ENCODE measurements at regions not wholly inside any gene's neighbourhood (a gene's known extent, or its start where the extent isn't known, plus 50 kb on each side); places are given as distances from the start of the nearest gene placed in this dataset.
A peak's percentile ranks its signal among the peaks of the same experiment; 100 is the strongest.
"Not testable (repeated sequence)": the region's sequence is repeated elsewhere in the genome, so short reads cannot be mapped to it uniquely, and the experiment has no call there.

DNA sequence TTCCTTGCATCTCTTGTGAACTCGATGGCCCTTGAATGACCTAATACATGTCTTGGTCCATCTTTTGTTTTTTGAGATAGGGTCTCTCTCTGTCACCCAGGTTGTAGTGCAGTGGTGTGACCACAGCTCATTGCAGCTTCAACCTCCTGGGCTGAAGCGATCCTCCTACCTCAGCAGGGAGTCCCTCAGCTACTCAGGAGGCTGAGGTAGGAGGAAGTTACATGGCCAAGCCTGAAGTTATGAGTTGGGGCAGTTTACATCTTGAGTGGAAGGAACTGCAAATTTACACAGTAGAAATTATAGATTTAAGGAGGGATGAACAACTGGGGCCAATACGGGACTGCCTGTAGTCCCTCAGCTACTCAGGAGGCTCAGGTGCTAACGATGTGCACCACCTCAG is 97.2 kb upstream of the METTL14 start:
- no peak for DNase-seq (ENCODE audit: low spot score)

DNA sequence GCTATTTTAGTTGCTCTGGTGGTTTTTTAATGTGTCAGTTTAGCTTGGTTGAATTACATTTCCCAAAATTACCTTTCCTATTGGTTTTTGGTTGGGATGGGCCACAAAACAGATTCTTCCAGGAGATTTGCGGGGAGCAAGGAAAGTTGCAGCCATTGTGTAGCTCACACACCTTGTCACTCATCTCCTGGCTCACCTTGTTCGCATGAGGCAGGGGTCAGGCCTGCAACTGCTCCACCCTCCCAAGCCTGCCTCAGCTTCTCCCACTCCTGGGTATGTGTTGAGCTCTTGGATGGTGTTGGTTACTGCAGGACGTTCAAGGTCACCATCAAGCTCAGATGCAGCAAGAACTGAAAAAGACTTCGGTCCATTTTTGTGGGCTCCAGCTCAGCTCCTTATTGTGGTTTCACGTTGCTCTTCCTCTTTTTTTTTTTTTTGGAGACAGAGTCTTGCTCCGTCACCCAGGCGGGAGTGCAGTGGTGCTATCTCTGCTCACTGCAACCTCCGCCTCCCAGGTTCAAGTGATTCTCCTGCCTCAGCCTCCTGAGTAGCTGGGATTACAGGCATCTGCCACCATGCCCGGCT is 95.6 kb upstream of the METTL14 start:
- DNase-seq (ENCODE audit: low spot score), result no peak

DNA sequence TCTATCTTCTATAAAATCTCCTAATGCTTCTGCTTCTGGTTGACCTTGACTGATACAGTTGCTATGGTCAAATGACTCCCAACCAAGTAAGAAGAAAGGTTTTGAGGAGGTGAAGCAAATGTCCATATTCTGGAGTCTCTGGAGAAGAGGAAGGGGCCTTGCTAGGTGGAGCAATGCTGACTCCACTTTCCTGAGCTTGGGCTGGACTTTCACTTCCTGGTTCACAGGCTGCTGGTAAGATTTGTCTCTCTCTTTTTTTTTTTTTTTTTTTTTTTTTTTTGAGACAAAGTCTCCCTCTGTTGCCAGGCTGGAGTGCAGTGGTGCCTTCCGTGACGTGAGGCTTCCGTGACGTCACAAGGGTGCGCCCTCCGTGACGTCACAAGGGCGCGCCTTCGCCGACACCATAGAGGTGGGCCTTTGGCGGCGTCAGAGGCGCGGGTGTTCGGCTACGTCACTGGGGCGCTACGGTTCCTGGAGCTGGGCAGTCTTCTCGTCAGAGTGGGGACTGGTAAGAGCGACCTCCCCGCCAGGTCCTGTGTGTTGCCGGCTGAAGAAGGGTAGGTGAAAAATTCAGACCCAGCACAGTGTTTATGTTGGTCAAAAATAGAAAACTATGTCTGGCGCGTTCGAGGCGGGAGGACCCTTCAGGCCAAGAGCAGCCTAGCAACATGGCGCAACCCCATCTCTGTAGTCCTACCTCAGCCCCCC is 93.7 kb upstream of the METTL14 start:
- peak; percentile 93 for DNase-seq (ENCODE audit: low spot score)

DNA sequence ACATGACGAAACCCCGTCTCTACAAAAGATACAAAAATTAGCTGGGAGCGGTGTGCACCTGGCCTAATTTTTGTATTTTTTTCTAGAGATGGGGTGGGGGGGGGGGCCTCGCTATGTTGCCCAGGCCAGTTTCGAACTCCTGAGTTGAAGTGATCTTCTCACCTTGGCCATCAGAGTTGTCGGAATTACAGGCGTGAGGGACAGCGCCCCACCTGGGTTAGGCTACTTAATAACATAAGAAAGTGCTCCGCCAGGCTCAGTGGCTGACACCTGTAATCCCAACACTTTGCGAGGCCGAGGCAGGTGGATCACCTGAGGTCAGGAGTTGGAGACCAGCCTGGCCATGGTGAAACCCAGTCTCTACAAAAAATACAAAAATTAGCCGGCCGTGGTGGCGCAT is 92.9 kb upstream of the METTL14 start:
- DNase-seq (ENCODE audit: low spot score), result not testable (repeated sequence)

DNA sequence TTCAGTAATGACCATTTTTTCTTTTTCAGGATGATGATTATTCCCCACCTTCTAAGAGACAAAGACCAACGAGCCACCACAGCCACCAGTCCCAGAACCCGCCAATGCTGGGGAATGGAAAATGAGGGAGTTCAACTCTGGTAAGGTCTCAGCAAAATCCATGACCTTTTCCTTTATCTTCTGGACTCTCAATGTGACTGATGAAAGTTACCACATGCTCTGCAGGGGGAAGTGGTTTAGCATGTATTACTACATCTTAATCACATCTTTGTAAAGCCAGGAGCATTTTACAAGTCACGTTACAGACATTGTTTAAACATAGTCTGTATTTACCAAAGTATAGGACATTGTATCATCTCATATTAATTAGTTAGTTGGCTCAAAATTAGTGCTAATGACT is 89.3 kb upstream of the METTL14 start:
- DNase-seq (ENCODE audit: low spot score), result not testable (repeated sequence)

DNA sequence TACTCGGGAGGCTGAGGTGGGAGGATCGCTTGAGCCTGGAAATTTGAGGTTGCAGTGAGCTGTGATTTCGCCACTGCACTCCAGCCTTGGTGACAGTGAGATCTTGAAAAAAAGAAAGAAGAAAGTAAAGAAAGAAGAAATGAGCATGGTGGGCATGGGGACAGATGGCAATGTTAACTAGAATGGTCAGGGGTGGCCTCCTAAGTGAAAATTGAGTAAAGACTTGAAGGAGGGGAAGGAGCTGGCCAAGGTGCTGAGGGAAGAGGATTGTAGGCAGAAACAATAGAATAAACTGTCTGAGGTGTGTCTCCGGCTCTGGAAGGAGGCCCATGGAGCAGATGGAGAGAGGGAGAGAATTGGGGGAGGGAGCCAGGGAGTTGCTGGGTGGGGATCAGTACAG is 60.1 kb upstream of the METTL14 start:
- DNase-seq (ENCODE audit: low spot score), result not testable (repeated sequence)

DNA sequence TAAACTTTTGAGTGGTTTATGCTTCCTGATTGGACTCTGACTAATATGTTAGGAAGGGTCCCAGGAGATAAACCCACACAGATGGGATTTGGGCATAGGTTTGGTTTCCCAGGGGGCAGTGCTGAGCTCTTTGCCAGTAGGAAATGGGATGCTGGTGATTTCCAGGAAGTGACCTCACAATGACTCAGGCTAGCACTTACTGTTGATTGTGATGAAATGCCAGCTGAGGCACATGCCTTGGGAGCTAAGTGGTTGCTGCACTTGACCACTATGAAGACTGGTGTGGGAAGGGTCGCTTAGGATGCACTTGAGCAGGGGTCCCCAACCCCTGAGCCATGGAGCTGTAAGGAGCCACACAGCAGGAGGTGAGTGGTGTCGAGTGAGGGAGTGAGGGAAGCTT is 55.5 kb upstream of the METTL14 start:
- DNase-seq (ENCODE audit: low spot score), result not testable (repeated sequence)

DNA sequence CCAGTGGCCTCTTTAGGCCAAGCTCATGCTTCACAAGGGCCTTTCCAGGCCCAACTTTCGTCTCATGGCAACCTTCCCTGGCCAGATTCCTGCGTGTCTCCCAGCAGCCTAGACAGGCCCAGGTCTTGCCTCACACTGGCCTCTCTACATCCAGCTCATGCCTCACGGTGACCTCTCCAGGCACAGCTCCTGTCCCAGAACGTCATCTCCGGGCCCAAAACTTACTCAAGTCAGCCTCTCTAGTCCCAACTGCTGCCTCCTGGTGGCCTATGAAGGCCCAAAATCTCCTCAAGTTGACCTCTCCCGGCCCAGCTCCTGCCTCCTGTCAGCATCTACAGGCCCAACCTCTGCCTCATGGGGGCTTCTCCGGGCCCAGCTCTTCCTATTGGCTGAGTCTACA is 54.3 kb upstream of the METTL14 start:
- not testable (repeated sequence) for DNase-seq (ENCODE audit: low spot score)

DNA sequence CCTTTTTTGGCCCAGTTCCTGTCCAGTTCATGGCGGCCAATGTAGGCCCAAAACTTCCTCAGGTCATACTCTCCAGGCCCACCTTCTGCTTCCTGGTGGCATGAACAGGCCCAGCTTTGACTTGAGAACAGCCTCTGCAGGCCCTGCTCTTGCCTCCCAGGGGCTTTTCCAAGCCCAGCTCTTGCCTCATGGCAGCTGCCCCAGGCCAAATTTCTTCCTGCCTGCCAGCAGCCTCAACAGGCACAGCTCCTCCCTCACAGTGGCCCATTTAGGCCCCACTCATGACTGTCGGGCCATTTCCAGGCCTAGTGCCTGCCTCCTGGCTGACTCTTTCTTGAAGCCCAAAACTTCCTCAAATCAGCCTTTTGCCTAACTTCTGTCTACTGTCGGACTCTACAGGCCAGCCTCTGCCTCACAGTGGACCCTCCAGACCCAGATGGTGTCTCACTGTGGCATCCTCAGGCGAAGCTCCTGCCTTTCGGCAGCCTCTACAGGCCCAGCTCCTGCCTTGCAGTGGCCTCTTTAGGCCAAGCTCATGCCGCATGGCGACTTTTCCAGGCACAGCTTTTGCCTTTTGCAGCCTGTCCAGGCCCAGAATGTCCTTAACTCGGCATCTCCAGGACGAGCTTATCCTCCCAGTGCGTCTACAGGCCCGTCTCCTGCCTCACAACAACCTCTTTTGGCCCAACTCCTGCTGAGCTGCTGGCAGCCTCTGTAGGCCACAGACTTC is 53.7 kb upstream of the METTL14 start:
- not testable (repeated sequence) for DNase-seq (ENCODE audit: low spot score)

DNA sequence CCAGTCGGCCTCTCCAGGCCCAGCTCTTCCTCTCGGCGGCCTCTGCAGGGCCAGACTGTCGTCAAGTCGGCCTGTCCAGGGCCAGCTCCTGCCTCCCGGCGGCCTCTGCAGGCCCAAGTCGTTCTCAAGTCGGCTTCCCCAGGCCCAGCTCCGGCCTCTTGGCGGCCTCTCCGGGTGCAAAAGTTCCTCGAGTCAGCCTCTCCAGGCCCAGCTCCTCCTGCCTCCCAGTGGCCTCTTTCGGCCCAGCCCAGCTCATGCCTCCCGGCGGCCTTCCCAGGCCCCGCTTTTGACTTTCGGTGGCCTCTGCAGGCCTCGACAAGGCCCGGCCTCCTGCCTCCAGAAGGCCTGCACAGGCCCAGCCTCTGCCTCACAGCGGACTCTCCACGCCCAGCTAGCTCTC is 51.7 kb upstream of the METTL14 start:
- not testable (repeated sequence) for DNase-seq (ENCODE audit: low spot score)

DNA sequence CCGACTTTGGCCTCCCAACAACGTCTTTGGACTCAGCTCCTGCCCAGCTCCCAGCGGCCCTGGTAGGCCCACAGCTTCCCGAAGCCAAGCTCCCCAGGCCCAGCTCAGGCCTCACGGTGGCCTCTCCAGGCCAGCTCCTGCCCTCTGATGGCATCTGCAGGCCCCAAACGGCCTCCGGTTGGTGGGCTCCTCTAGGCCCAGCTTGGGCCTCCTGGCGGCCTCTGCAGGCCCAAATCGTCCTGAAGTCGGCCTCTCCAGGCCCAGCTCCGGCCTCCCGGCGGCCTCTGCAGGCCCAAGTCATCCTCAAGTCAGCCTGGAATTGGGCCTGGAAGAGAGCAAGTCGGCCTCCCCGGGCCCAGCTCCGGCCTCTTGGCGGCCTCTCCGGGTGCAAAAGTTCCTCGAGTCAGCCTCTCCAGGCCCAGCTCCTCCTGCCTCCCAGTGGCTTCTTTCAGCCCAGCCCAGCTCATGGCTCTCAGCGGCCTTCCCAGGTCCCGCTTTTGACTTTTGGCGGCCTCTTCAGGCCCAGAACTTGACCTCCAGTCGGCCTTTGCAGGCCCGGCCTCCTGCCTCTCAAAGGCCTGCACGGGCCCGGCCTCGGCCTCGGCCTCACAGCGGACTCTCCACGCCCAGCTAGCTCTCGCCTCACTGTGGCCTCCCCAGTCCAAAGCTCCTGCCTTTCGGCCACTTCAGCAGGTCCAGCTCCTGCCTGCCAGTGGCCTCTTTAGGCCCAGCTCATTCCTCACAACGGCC is 50.9 kb upstream of the METTL14 start:
- not testable (repeated sequence) for DNase-seq (ENCODE audit: low spot score)
